CD4-positive, alpha-beta T cell treated with Interleukin-17A for 4 hours (primary cell): ENCODE measurements at regions not wholly inside any gene's neighbourhood (a gene's known extent, or its start where the extent isn't known, plus 50 kb on each side); places are given as distances from the start of the nearest gene placed in this dataset.

Experiments used
- DNase-seq: peaks from one replicate; pipeline ENCODE4 v3.0.0-alpha.2; 2020; ENCODE audit warnings: mixed read lengths

DNA sequence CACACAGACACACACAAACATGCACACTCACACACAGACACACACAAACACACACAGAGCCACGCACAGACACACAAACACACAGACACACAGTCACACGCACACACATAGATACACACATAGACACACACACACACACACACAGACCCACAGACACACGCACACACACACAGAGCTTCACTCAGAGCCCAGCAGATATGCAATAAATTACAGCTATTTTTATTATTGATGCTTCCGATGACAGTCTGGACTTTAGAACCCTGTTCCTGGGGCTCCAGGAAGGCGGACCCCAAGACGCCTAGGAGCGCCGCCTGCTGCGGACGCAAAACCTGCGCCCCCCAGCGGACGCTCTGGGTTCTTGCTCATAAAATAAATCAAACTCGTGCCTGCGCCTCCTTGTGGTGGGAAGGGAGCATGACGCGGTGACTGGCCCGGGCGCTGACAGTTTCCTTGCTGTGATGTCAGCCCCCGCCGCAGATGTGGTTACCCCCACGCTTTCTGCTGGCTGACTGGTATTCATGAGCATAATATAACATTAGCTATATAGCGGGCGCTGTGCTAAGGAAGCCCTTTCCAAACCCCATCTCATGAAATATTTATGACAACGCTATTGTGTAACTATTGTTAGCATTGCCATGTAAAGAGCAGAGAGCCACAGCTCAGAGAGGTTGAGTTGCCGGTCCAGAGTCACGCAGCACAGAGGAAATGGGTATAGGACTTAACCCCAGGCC lies 64.4 kb upstream of the TM9SF2 start:
- DNase-seq = peak; percentile 96

DNA sequence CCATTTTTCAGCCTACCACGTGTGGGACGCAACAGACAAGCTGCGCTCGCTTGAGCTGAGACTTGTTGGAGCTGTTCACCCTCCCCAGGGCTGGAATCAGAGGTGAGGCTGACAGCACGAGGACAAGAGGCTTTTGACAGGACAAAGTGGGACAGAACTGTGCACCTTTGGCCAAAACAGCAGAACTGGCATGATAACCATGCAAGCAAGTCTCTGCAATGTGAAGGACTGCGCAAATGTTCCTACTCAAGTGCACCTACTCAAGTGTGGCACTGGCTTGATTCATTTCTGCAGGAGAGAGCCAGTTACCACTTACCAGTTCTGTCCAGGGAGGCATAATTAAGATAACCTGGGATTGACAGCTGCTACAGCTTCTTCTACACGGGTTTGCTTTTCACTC lies 62.2 kb upstream of the TM9SF2 start:
- DNase-seq = no peak

DNA sequence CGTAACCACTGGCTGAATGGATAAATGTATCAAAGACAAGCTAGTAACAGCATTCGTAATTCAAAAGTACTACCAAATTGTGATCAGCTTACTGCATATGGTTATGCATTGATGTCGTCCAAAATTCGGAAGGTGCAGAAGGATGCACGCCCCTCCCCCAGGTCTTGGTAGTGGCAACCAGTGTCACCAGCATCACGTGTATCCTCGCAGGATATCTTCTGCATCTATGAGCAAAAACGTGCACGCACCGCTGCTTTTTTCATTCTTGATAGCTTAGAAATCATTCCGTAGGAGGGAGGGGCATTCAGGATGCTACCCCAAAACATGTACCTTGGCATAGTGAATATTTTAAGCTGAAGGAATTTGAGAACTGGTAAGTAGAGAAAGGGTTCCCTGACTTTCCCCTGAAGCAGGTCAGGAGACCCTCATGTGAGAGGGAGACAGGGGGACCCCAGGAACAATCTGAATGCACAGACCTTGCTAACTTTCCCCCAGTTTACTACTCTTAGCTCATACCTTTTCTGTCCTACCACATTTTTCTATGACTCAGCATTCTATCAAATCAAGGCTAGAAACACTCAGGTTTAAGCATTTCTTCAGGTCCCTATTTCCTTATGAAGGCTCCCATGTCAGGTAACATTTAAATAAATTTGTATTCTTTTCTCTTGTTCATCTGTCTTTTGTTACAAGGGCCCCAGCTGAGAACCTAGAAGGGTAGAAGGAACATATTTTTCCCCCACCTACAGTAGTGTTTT lies 61.2 kb upstream of the TM9SF2 start:
- no peak for DNase-seq

DNA sequence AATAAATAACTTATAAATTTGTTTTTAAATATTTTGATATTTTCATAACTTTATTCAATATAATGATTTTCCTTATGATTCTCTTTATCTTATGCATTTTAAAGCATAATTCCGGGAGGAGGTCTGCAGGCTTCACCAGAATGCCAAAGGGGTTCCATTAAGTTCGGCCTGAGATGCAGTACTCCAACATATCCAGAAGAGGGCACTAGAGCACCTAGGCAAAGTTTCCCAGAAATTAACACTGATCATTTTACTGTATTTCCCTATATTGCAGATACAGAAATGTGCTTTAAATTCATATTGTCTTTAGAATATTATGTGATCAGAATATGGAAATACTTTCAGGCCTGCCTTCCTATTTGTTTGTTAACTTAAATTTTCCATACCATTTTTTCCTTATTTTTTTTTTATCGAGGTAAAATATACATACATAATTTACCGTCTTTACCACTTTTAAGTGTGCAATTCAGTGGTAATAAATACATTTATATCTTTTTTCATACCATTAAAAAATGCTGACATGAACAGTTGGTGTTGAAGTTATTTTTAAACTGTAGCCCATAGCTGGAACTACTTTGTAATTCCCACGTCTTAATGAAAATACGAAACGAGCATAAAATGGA lies 58.9 kb upstream of the TM9SF2 start:
- peak; percentile 64 for DNase-seq

DNA sequence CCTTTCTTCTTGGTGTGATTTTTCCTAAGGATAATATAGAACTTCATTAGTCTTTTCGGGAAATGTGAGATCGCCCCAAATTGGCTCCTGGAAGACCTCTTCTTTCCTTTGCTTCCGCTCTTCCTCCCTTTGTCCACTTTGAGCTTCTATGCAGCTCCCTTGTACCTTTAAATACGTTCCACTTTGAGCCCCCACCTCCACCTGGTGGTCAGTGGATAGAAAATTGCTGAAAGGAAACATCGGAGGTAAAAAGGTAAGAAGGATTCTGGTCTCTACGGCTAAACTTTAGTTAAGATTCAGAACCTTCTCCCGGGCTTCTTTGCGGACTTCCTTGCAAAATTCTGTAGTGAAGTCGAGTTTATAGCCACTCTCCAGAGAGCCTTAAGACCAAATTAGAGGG lies 55.0 kb upstream of the TM9SF2 start:
- DNase-seq = no peak

DNA sequence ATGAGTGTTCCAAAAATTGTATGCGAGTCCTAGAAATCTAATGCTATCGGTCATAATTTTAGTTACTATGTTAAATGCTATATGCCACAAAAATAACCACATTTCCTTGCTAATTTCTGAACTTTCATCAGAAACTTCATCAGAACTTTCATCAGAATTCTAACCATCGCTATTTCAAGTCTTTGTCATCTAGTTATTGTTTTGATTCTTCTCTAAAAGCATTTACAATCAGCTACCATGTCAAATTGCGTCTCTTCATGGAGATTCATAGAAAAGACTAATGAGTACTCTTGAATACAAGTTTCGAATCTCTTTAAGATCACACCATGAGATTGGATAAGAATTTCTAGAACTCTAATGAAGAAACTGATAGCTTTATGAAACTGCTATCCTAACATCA lies 52.7 kb upstream of the TM9SF2 start:
- DNase-seq = no peak

DNA sequence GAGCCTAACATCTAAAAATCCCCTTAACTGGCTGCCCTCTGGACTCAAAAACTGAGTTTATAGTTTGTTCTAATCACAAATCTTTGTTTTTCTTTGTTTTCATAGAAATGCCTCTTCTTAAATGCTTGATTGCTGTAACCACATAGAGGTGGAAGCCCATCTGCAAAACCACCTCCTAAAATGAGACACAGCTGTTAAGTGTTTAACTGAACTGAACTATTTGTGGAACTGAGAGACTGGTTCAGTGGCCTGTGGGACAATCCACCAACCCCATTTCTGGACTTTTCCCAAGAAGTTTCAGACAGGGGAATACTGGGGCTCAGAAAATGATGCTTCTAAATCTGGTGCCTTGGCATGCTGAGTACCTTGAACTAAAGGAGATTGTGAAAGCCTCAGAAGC lies 50.9 kb upstream of the TM9SF2 start:
- no peak for DNase-seq
